ENCODE measurements at regions not wholly inside any gene's neighbourhood (a gene's known extent, or its start where the extent isn't known, plus 50 kb on each side); places are given as distances from the start of the nearest gene placed in this dataset.

- TF ChIP-seq, protein P1, sequence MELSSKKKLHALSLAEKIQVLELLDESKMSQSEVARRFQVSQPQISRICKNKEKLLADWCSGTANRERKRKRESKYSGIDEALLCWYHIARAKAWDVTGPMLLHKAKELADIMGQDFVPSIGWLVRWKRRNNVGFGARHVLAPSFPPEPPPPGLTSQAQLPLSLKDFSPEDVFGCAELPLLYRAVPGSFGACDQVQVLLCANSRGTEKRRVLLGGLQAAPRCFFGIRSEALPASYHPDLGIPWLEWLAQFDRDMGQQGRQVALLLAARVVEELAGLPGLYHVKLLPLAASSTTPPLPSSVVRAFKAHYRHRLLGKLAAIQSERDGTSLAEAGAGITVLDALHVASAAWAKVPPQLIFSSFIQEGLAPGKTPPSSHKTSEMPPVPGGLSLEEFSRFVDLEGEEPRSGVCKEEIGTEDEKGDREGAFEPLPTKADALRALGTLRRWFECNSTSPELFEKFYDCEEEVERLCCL (CRISPR knock-in tag; IDR thresholded peaks at IDR 0.05; ENCODE audit: borderline replicate concordance), result no peak
- no peak for TF ChIP-seq SOX6 (IDR thresholded peaks at IDR 0.05)
- peak; percentile 80 for TF ChIP-seq SOX6 (CRISPR knock-in tag; IDR thresholded peaks at IDR 0.05)
- no peak for TF ChIP-seq CEBPB (IDR thresholded peaks at IDR 0.05; ENCODE audit: borderline replicate concordance, low read depth, low read length)
- TF ChIP-seq ZNF207 (IDR thresholded peaks at IDR 0.05; ENCODE audit: borderline replicate concordance), result no peak
- TF ChIP-seq ZNF570 (CRISPR knock-in tag; IDR thresholded peaks at IDR 0.05; ENCODE audit: borderline replicate concordance), result no peak
- TF ChIP-seq, protein P2, sequence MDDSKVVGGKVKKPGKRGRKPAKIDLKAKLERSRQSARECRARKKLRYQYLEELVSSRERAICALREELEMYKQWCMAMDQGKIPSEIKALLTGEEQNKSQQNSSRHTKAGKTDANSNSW (CRISPR knock-in tag; IDR thresholded peaks at IDR 0.05; ENCODE audit: borderline replicate concordance), result no peak
- TF ChIP-seq ZBTB20 (CRISPR knock-in tag; IDR thresholded peaks at IDR 0.05; ENCODE audit: borderline replicate concordance, low read depth), result no peak
- no peak for TF ChIP-seq SOX13 (IDR thresholded peaks at IDR 0.05)
- TF ChIP-seq SOX13 (CRISPR knock-in tag; conservative IDR thresholded peaks at IDR 0.05 in 1 of 2, IDR thresholded peaks at IDR 0.05 in 1 of 2), result peak in 1 of 2 experiments; percentile 85; a peak in 2 of 4 replicates
- TF ChIP-seq MBD4 (IDR thresholded peaks at IDR 0.05; ENCODE audit: borderline replicate concordance, low read length), result no peak
- no peak for TF ChIP-seq NFE2 (CRISPR knock-in tag; IDR thresholded peaks at IDR 0.05)
- TF ChIP-seq BRCA1 (CRISPR knock-in tag; IDR thresholded peaks at IDR 0.05), result peak; percentile 65; the same call in 1 of the 2 replicates
- TF ChIP-seq ZNF776 (CRISPR knock-in tag; IDR thresholded peaks at IDR 0.05), result no peak
- TF ChIP-seq ATF2 (CRISPR knock-in tag; IDR thresholded peaks at IDR 0.05), result no peak
- TF ChIP-seq, protein P3, sequence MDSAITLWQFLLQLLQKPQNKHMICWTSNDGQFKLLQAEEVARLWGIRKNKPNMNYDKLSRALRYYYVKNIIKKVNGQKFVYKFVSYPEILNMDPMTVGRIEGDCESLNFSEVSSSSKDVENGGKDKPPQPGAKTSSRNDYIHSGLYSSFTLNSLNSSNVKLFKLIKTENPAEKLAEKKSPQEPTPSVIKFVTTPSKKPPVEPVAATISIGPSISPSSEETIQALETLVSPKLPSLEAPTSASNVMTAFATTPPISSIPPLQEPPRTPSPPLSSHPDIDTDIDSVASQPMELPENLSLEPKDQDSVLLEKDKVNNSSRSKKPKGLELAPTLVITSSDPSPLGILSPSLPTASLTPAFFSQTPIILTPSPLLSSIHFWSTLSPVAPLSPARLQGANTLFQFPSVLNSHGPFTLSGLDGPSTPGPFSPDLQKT (CRISPR knock-in tag; IDR thresholded peaks at IDR 0.05; ENCODE audit: borderline replicate concordance), result no peak
- TF ChIP-seq HDAC1 (CRISPR knock-in tag; IDR thresholded peaks at IDR 0.05), result peak; percentile 57
- 0 out of 2 replicates have a peak, but pooled peaks have one; percentile 11 for TF ChIP-seq MIER2 (CRISPR knock-in tag; IDR thresholded peaks at IDR 0.05)
- TF ChIP-seq, protein P4, sequence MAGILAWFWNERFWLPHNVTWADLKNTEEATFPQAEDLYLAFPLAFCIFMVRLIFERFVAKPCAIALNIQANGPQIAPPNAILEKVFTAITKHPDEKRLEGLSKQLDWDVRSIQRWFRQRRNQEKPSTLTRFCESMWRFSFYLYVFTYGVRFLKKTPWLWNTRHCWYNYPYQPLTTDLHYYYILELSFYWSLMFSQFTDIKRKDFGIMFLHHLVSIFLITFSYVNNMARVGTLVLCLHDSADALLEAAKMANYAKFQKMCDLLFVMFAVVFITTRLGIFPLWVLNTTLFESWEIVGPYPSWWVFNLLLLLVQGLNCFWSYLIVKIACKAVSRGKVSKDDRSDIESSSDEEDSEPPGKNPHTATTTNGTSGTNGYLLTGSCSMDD (CRISPR knock-in tag; IDR thresholded peaks at IDR 0.05), result no peak
- TF ChIP-seq POGK (CRISPR knock-in tag; conservative IDR thresholded peaks at IDR 0.05), result 0 out of 2 replicates have a peak, but pooled peaks have one; percentile 1
- peak; percentile 100 for TF ChIP-seq ZNF121 (CRISPR knock-in tag; IDR thresholded peaks at IDR 0.05)
- no peak for TF ChIP-seq CBX5 (CRISPR knock-in tag; IDR thresholded peaks at IDR 0.05; ENCODE audit: borderline replicate concordance)
- peak; percentile 77; the same call in 1 of the 2 replicates for TF ChIP-seq SIX1 (CRISPR knock-in tag; IDR thresholded peaks at IDR 0.05; ENCODE audit: borderline replicate concordance)
Observed at GRCh38 chr14:86897704-86898513, 1095.1 kb downstream of the GALC start (continued).
